T follicular helper cell (primary cell): ENCODE measurements at regions not wholly inside any gene's neighbourhood (a gene's known extent, or its start where the extent isn't known, plus 50 kb on each side); places are given as distances from the start of the nearest gene placed in this dataset.

Experiments
- DNase-seq: peaks from one replicate; pipeline ENCODE4 v3.0.0-alpha.2; 2020; ENCODE audit warnings: low read depth

DNA sequence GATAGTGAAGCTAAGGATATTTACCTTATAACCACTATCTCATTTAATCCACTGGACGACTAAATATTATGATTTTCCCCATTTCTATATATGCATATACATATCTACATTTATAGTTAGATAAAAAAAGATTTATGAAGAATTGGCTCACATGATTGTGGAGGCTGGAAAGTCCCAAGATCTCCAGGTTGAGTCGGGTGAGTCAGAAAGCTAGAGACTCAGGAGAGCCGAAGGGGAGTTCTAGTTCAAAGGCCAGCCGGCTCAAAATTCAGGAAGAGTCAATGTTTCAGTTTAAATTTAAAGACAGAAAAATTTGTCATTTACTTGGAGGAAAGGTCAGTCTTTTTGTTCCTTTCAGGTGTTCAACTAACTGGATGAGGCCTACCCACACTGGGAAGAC, 158.2 kb upstream of the CPEB2 start:
- DNase-seq: no peak

DNA sequence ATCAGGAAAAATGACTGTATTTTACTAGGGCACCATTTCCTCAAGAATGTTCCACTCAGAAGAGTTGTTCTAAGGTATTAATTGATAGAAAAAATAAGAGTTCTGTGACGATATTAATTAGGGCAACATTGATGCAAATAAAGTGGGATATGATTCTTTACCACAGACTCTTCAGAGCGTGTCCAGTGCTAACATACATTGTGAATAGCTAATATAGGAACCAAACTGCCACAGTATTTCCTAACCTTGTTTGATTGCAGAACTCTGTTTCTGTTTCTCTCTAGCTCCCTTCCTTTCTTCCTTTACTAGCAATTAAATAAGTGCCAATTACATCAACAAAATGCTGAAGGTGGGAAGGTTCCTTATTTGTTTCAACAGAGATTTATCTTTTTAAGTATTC, 154.1 kb upstream of the CPEB2 start:
- DNase-seq: no peak

DNA sequence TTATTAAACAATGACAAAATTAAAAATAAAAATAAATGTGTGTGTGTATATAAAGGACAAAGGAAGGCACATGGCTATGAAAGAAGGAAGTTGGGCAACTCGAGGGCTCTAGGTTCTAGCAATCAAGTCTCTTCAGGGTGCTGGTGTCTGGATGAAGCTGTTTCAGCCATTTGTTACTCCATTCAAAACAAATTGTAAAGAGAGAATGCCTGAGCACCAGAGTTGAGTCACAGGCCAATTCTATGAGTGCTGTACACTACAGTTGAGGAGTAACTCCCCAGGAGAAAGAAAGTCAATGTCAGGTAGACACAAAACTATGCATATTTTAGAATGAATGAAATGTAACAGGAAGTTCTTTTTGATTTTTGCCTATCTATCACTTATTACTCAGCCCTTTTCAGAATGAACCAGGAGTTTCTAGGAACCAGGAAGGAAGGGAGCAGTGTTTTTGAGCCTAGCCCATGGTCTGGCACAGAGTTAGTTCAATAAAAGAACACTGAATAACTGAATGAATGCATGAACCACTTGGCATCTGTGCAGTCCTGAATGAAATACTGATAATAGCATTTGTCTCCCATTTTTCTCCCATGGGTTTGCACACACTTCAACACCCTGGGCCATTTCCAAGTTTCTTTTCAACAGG, 151.7 kb upstream of the CPEB2 start:
- no peak for DNase-seq

DNA sequence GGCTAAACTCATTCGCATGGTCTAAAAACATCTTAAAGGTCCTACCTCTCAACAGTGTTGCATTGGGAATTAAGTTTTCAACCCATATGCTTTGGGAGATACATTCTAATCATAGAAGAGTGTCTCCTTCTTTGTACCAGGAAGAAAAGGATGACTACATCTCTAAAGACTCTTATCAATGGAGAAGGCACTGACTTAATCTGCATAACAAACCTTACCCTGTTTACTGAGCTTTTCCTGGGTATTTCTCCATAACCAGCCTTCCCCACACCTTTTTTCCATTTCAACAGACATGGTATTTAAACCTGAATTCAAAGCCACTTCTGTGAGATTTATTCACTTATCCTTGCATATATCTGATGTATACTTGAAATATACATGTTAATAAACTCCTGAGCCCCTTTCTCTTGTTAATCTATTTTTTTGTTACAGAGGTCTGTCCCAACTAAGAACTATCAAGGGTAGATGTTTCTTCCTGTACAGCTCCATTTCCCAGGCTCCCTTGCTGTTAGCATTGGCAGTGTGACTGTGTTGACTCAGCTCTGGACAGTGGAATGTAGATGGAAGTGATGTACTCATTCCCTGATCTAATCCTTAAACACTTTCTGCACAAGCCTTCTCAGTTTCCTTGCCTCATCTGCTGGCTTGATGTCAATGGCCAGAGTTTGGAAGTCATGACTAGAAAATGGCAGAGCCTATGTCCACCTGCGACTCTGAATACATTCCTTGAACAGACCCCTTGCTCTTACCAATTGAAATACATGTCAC, 148.9 kb upstream of the CPEB2 start:
- DNase-seq: no peak

DNA sequence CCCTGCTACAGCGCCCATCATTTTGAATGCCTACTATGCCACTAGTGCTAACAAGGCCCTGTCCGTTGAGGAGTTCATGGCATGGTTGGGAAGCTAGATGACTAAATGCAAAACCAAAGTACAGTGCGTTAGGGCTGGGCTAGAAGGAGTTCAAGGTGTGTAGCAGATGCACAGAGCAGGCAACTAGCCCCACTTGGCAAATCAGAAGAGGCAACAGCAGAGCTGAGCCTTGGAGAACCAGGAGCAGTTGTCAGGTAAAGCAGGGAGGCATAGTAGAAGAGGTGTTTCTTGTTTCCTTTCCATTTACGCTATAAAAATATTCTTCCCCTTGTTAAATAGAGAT, 146.6 kb upstream of the CPEB2 start:
- DNase-seq: no peak

DNA sequence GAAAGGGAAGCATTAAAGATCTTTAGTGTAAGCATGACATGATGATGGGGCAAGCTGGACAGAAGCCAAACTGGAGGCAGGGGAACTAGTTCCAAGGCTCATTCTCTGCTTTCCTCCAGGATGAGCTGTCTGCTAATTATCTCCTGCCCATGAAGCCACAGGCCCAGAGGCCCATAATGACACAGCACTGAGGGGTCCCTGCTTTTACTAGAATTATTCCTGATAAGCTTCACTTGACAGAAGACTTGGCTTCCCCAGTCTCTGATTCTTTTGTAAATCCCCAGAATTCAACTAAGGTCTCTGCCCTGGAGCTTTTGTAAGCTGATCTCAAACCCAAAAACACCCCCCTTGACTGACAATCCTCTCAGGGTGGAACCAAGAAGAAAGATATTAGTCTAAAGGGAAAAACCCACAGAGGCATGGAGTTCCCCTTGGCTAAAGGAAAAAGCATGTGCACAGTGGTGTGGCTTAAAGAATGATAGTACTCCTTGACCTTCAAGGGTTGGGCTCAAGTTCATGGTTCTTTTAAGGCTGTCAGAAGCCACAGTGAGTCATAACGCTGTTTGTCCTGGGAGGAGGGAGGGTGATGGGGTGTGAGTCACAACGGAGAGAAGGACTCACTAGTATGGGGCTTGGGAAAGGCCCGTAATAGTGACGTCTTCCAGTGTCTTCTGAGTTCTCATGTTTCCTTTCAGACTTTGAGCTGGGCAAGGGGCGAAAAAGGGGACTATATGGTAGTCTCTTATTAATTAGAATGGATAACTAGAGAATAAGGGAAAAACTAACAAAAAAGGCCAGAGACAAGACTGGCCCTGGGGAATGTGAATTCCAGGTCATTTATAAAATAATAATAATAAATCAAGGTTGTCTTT, 146.0 kb upstream of the CPEB2 start:
- no peak for DNase-seq

DNA sequence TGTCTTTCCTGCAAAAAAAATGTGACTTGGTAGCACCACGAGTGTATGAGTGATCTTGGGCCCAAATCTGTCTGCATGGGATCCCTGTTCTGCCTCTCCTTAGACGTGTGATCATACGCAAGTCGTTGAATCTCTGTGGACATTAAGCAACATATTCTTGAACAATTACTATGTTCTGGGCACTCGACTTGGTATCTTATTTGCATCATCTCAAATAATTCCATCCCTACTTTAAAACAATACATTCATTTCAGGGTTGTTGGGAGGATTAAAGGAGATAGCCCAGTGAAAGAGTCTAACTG, 145.4 kb upstream of the CPEB2 start:
- no peak for DNase-seq

DNA sequence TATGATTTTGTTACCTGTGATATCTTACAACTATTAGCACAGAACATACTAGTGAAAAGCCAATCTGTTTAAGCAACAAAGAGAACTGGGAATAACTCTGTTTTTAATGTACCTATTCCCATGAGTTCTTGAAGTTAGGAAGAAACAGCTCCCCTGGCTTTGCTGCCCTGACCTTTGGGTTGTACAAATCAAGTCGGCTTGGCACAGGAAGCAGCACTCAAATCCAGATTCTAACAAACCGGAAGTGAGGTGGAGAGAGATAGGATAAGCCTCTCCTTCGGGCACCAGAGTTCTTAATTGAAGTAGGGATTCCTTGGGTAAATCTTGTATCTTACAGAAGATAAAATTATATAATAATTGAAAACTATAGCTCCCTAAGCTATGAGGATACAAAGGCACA, 144.8 kb upstream of the CPEB2 start:
- no peak for DNase-seq

DNA sequence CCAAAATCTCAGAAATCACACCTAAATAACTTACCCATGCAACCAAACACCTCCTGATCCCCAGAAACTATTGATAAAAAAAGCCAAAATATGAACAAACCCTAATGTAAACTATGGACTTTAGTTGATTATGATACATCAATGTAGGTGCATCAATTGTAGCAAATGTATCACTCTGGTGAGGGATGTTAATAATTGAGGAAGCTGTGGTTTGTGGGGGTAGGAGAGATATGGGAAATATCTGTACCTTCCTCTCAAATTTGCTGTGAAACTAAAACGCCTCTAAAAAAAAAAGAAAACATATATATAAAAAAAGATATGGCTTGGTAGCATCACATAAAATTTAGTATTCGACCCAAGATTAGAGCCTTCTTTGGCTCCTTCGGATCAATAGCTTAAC, 144.3 kb upstream of the CPEB2 start:
- no peak for DNase-seq

DNA sequence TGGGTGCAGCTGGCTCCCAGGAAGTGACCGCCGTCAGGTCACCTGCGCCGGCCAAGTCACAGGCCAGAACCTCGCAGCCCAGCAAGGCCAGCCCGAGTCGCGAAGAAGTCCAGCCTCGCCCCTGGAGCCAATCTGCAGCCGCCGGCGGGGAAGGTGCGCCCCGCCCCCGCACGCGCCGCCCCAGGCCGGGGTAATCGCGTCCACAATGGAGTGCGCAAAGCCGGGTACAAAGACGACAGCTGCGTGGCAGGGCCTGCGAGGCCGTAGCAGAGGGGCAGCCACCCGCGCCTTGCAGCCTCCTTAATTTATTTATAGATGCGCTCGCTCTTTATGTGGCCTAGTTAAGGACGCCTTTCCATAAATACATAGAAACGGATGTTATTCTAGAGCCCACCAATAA, 139.4 kb upstream of the CPEB2 start:
- no peak for DNase-seq

DNA sequence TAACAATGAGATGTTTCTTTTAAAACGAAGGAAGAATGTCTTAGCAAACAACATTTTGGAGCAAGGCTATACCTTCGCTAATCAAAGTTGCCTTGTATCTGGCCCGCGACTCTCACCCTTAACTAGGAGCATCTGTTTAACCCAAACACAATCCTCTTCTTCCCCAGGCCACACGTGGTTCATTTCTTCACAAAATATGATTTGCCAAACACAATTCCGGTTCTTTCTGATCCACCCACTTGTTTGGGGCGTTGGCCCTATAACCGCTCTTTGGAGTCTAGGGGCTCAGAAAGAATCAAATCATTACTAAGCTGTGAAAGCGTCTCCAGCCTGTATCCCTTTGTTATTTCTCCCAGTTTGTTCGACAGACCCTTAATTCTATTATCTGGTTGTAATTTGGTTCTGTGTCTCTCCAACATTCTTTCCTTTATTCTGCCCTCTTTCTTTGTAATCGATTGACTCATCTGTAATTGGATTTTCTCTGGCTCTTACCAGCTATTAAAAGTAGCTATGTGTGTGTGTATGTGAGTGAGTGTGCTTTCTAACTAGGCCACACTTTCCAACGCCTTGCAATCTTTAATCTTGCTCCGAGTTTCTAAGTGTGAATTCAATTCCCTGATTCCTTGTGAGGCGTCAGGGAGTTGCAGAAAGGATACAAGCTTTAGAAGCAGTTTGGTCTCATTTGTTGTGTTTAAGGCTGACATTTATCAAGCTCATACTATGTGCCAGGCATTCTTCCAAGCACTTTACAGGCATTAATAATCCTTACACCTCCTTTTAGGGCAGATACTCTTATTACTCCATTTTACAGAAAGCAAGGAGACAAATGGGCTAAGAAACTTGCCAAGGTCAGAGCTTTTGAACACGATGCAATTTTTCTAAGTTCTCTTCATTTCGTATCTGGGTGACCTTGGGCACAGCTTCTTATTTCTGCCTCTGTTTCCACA, 138.6 kb upstream of the CPEB2 start:
- no peak for DNase-seq

DNA sequence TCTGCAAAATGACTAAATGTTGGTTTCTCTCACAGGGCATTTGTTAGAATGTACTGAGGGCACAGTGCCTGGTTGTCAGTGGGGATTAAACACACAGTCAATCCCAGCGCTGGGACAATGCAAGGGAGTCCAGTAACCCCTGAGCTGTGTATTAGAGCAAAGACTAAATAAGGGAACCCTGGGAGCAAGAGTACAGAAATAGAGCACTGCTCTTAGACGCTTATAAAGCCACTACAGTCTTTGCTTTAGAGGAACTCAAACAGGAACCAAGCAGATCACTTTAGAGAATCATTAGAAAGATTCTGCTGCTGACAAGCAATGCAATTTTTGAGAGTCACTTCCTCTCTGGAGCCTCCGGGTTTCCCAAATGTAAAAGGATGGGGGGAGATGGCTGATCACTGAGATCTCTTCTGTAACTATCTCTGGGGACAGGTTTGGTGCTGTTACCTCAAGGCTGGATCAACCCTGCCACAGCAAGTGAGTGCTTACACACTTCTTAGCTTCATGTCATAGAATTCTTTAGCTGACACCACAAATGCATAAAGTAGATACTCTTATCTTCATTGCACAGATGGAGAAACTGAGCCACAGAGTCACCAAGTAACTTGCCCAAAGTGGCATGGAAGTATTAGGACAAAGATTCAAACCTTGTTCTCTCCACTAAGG, 137.8 kb upstream of the CPEB2 start:
- no peak for DNase-seq

DNA sequence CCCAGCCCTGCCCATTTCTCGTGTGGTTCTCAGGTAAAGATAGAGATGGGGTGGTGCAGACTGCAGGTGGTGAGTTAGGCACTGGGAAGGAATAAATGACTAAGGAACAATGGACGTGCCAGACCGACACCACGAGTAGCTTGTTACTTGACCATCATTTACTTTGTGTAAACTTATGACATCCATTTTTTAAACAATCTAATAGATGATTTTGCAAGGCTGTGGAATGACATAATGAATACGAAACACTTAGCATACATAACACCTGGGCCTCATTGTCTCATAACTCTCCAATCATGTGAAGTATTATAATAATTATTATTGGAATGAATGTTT, 137.3 kb upstream of the CPEB2 start:
- DNase-seq: no peak

DNA sequence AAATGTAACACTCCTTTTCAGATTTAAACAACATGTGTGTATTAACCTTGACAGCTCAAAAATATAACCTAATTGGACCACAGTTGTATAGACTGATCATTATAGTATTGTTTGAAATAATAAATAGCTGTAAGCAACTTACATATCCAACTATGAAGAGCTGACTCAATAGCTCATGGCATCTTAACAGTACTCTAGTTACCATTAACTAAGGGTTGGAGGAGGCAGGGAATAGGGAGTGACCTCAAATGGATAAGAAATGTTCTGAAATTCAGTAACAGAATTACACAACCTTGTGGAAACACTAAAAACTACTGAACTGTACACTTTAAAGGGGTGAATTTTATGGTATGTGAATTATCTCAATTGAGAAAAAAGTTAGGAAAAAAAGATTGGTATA, 136.5 kb upstream of the CPEB2 start:
- no peak for DNase-seq

DNA sequence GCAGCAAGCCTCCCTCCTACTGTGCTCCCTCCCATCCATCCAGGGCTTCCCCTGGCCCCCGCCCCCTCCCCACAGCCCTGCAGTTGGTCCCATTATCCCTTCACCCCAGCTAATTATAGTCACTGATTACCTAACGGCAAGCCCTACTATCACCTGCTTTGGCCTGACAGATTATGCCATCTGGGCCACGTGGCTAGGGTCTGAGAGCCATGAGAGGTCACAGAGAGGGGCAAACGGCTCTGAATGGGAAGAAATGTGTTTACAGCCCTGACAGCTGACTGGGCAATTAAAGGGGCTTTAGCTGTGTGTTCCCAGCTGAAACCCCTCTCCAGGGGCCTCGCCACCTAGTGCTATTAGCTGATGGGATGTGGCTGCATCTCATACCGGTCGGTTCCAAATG, 134.4 kb upstream of the CPEB2 start:
- DNase-seq: no peak

DNA sequence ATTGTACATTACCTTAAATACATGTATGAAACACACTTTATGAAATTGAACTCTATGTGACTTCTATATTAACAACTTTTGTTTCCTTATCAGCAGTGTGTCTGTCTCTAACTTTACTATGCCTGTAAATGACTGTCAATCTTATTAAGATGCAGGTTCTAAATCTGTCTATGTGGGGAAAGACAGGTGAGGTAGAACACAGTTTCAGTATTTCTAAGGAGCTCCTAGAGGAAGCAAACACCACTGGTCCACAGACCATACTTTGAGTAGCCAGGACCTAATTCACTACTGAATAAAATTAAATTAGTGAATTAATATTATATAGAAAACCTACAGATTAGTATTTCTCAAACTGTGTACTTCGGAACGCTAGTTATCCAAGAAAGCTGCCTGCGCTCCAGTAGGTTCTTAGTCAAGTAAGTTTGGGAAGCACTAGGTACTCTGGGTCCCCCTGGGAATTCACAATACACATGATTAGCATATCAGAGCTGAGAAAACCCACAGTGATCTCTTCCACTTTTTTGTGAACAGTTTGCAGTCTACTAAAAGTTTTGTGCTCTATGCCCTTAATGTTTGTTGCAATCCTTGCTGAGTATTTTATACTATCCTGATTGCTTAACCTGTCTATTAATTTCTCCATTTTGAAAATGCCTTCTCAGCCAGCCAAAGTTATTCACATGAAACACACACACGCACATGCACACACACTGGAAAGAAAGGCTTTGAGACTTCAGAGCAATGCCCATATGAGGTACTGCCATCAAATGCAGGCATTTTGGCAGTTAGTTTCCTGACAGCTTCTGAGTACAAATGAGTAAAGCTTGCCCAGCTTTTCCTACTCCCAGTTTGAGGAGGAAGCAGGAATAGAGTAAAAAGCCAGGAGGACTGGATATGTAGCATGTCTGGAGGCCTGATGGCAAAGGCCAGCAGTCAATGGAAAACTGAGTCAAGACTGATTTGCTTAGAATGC, 133.6 kb upstream of the CPEB2 start:
- DNase-seq: no peak

DNA sequence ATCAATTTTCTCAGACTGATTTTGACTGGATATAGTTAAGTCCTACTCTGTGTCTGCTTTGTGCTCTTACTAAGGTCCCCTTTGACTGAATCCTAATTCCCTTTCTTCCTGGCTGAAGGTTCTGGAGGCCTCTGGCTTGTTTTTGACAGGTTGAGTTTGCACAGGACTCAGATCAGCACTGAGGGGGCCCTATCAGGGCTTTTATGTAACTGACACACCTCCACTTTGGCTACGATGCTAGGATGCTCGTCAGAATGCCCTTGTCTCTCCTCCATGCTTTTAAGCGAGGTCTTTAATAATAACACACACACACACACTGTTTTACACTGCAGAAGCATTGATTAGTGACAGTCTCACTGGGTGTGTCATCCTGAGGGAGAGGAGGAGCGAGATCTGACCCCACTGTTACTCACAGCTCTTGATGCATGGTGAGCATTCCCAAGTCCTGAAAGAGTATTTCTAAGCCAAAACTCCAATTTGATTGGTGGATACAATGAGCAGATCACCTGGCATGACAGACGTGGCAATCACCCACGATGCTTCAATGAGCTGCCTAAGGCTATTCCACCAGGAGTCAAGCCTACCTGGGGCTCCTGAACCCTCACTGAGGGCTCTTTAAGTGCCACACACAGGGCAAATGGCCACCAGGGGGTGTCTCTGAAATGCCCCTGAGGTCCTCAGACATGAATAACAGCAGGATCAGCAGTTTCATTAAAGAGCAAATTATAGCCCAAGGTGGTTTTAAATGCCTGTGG, 130.4 kb upstream of the CPEB2 start:
- peak; percentile 12 for DNase-seq

DNA sequence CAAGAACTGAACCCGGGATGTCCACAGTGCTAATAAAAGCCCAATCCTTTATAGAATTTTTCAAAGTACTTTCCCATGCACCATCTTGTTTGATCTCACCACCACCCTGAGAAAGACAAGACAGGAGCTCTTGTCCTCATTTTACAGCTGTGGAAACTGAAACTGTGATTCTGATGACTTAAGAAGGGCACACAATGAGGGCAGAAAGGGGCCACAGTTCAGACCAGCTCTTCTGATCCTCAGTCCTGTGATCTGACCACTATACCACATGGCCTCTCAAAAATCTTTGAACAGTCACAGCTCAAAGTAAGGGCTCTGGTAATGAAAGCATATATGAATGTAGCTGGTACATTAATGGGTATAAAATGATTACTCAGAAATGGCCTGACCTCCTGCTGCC, 127.3 kb upstream of the CPEB2 start:
- DNase-seq: no peak
